Mesenchymal stem cell (in vitro differentiated cells and primary cell): ENCODE measurements at regions not wholly inside any gene's neighbourhood (a gene's known extent, or its start where the extent isn't known, plus 50 kb on each side); places are given as distances from the start of the nearest gene placed in this dataset.

ENCODE experiments used
- DNase-seq: peaks from one replicate; pipeline ENCODE4 v3.0.0-alpha.2; 2013
- H2AFZ ChIP-seq: one replicate; pipeline ENCODE4 v1.6.1; 2013; ENCODE audit warnings: low read depth, mild to moderate bottlenecking, control low read depth, inconsistent platforms, low read length, moderate library complexity
- H2AK5ac ChIP-seq: 2 replicates; pipeline ENCODE4 v1.6.1; 2013; ENCODE audit warnings: low read length, moderate library complexity, mild to moderate bottlenecking, inconsistent platforms; ENCODE audit not compliant: severe bottlenecking
- H2BK120ac ChIP-seq: one replicate; pipeline ENCODE4 v1.6.1; 2013; ENCODE audit warnings: low read depth, mild to moderate bottlenecking, inconsistent platforms, low read length, moderate library complexity
- H2BK12ac ChIP-seq, 2 experiments: one replicate each; pipeline ENCODE4 v1.6.1; 2013; ENCODE audit warnings: inconsistent platforms in 2 of 2, low read length in 2 of 2, mild to moderate bottlenecking in 2 of 2, moderate library complexity in 2 of 2, control low read depth in 1 of 2
- H2BK15ac ChIP-seq: one replicate; pipeline ENCODE4 v1.6.1; 2013; ENCODE audit warnings: mild to moderate bottlenecking, low read depth, inconsistent platforms; ENCODE audit not compliant: poor library complexity, severe bottlenecking
- H2BK5ac ChIP-seq: 2 replicates; pipeline ENCODE4 v1.6.1; 2013; ENCODE audit warnings: low read depth, mild to moderate bottlenecking, low read length, control low read depth, inconsistent platforms; ENCODE audit not compliant: poor library complexity, severe bottlenecking
- H3K14ac ChIP-seq, 2 experiments: one replicate each; pipeline ENCODE4 v1.6.1; 2013; ENCODE audit warnings: inconsistent platforms in 2 of 2, low read length in 2 of 2, control low read depth in 1 of 2, mild to moderate bottlenecking in 1 of 2, moderate library complexity in 1 of 2
- H3K18ac ChIP-seq, 2 experiments: one replicate each; pipeline ENCODE4 v1.6.1; 2013; ENCODE audit warnings: inconsistent platforms in 2 of 2, low read length in 2 of 2, control low read depth in 1 of 2, low read depth in 1 of 2, mild to moderate bottlenecking in 1 of 2
- H3K23ac ChIP-seq, 2 experiments: one replicate each; pipeline ENCODE4 v1.6.1; 2013; ENCODE audit warnings: inconsistent platforms in 2 of 2, low read length in 2 of 2, mild to moderate bottlenecking in 2 of 2, moderate library complexity in 2 of 2, control low read depth in 1 of 2
- H3K27ac ChIP-seq: 2 replicates; pipeline ENCODE4 v1.5.1; 2013; ENCODE audit warnings: mild to moderate bottlenecking, moderate library complexity, low read length, control low read depth, inconsistent platforms; ENCODE audit not compliant: poor library complexity, severe bottlenecking
- H3K27me3 ChIP-seq, 2 experiments: 2 replicates each; pipeline versions ENCODE4 v1.6.1 to v1.7.0; 2013; ENCODE audit warnings: low read length in 2 of 2, mild to moderate bottlenecking in 2 of 2, moderate library complexity in 2 of 2, control low read depth in 1 of 2, inconsistent platforms in 1 of 2; ENCODE audit not compliant: control insufficient read depth in 1 of 2, insufficient read depth in 1 of 2
- H3K36me3 ChIP-seq, 2 experiments: 2 replicates each; pipeline versions ENCODE4 v1.6.1 to v1.7.0; 2013; ENCODE audit warnings: low read length in 2 of 2, control low read depth in 1 of 2, inconsistent platforms in 1 of 2, low read depth in 1 of 2, mild to moderate bottlenecking in 1 of 2; ENCODE audit not compliant: insufficient read depth in 2 of 2, control insufficient read depth in 1 of 2
- H3K4ac ChIP-seq, 2 experiments: one replicate each; pipeline ENCODE4 v1.6.1; 2013; ENCODE audit warnings: inconsistent platforms in 2 of 2, low read length in 2 of 2, mild to moderate bottlenecking in 2 of 2, moderate library complexity in 2 of 2, control low read depth in 1 of 2, low read depth in 1 of 2
- H3K4me1 ChIP-seq: 2 replicates; pipeline ENCODE4 v1.6.1; 2013; ENCODE audit warnings: low read depth, low read length, control low read depth; ENCODE audit not compliant: control insufficient read depth, insufficient read depth
- H3K4me2 ChIP-seq: 2 replicates; pipeline ENCODE4 v1.6.1; 2013; ENCODE audit warnings: low read length, mild to moderate bottlenecking, inconsistent platforms; ENCODE audit not compliant: poor library complexity, severe bottlenecking
- H3K4me3 ChIP-seq, 2 experiments: 2 replicates each; pipeline versions ENCODE4 v1.5.1 to v1.7.0; 2013; ENCODE audit warnings: low read length in 2 of 2, mild to moderate bottlenecking in 2 of 2, control low read depth in 1 of 2, low read depth in 1 of 2; ENCODE audit not compliant: insufficient read depth in 1 of 2
- H3K79me1 ChIP-seq: replicated peaks from 2 replicates; pipeline ENCODE4 v1.6.1; 2013; ENCODE audit warnings: mild to moderate bottlenecking, control low read depth, low read length, inconsistent platforms; ENCODE audit not compliant: poor library complexity, severe bottlenecking
- H3K9ac ChIP-seq: 2 replicates; pipeline ENCODE4 v1.7.0; 2013; ENCODE audit warnings: mild to moderate bottlenecking, low read length, moderate library complexity
- H3K9me3 ChIP-seq: 2 replicates; pipeline ENCODE4 v1.7.0; 2013; ENCODE audit warnings: mild to moderate bottlenecking, low read length; ENCODE audit not compliant: control insufficient read depth
- H4K8ac ChIP-seq: one replicate; pipeline ENCODE4 v1.6.1; 2013; ENCODE audit warnings: inconsistent platforms, mild to moderate bottlenecking, low read length, moderate library complexity
- H4K91ac ChIP-seq: one replicate; pipeline ENCODE4 v1.6.1; 2013; ENCODE audit warnings: mild to moderate bottlenecking, low read length, inconsistent platforms
- WGBS: methylation state at CpG from one replicate; pipeline ENCODE4 v1.1.7; 2013; ENCODE audit warnings: mixed read lengths; 5-methylcytosine and 5-hydroxymethylcytosine counted together

GRCh38 chr12:114740448-114740847 is 56.5 kb upstream of the TBX3 start:
- H3K79me1 ChIP-seq, result no peaks in the 10 kb centered on the region

GRCh38 chr12:114738460-114739184 is 54.6 kb upstream of the TBX3 start:
- Histone ChIP-seq H2AFZ (no peak overlapping the region), H4K8ac (no peak overlapping the region), H3K27me3 (peaks cover 23 to 26% of the 10 kb centered on the region in 2 experiments), H3K4me3 (no peak overlapping the region), H4K91ac (no peak overlapping the region), H3K9ac (no peak overlapping the region), H3K4me2 (no peak overlapping the region), H3K9me3 (no peaks in the 10 kb centered on the region), H3K4ac (no peak overlapping the region), H2BK5ac (no peak overlapping the region), H2BK120ac (no peak overlapping the region), H3K14ac (no peak overlapping the region), H3K36me3 (no peaks in the 10 kb centered on the region), H3K4me1 (no peaks in the 10 kb centered on the region), H3K27ac (no peak overlapping the region), H2BK15ac (no peak overlapping the region), H3K18ac (no peak overlapping the region), H2BK12ac (no peak overlapping the region), H3K79me1 (no peaks in the 10 kb centered on the region), H2AK5ac (no peak overlapping the region), H3K23ac (no peak overlapping the region)
- no peak for DNase-seq
- WGBS, result 94% methylated on average over 5 of the region's 9 CpGs

More at GRCh38 chr12:114740448-114740847, 56.5 kb upstream of the TBX3 start:
- no peak overlapping the region for H3K14ac ChIP-seq
- H4K91ac ChIP-seq, result no peak overlapping the region
- no peak overlapping the region for H3K18ac ChIP-seq
- no peak overlapping the region for H3K9ac ChIP-seq
- WGBS, result 96% methylated on average over 7 of the region's 7 CpGs
- H2BK15ac ChIP-seq, result no peak overlapping the region
- DNase-seq, result no peak
- no peak overlapping the region for H3K27ac ChIP-seq
- H4K8ac ChIP-seq, result no peak overlapping the region
- H3K4me2 ChIP-seq, result no peak overlapping the region
- H3K27me3 ChIP-seq, result peaks cover 9 to 13% of the 10 kb centered on the region in 2 experiments
- H2BK5ac ChIP-seq, result no peak overlapping the region
- H3K4me3 ChIP-seq, result no peak overlapping the region
- H3K9me3 ChIP-seq, result no peaks in the 10 kb centered on the region
- no peak overlapping the region for H3K23ac ChIP-seq
- H3K36me3 ChIP-seq, result no peaks in the 10 kb centered on the region
- H2BK120ac ChIP-seq, result no peak overlapping the region
- no peak overlapping the region for H2AFZ ChIP-seq
- no peak overlapping the region for H2BK12ac ChIP-seq
- H3K4ac ChIP-seq, result no peak overlapping the region
- H2AK5ac ChIP-seq, result no peak overlapping the region
- H3K4me1 ChIP-seq, result no peaks in the 10 kb centered on the region

GRCh38 chr12:114735680-114736374 is 51.9 kb upstream of the TBX3 start:
- Histone ChIP-seq H3K36me3 (no peaks in the 10 kb centered on the region), H2BK5ac (no peak overlapping the region), H4K91ac (no peak overlapping the region), H2AK5ac (no peak overlapping the region), H3K9ac (peak overlapping the region; percentile 60), H3K27ac (no peak overlapping the region), H2BK120ac (no peak overlapping the region), H3K18ac (no peak overlapping the region), H3K14ac (no peak overlapping the region), H3K4me3 (no peak overlapping the region), H3K27me3 (peaks cover 23 to 26% of the 10 kb centered on the region in 2 experiments), H3K4ac (no peak overlapping the region), H3K4me2 (no peak overlapping the region), H2BK15ac (no peak overlapping the region), H2AFZ (no peak overlapping the region), H3K9me3 (no peaks in the 10 kb centered on the region), H3K4me1 (no peaks in the 10 kb centered on the region), H4K8ac (no peak overlapping the region), H2BK12ac (no peak overlapping the region), H3K23ac (peak overlapping the region in 1 of 2 experiments; percentile 83), H3K79me1 (no peaks in the 10 kb centered on the region)
- no peak for DNase-seq
- 63% methylated on average over 43 of the region's 43 CpGs for WGBS

- no peak overlapping the region for H3K9ac ChIP-seq
- no peak overlapping the region for H4K91ac ChIP-seq
- H3K27ac ChIP-seq, result no peak overlapping the region
- no peak for DNase-seq
- H2AFZ ChIP-seq, result no peak overlapping the region
- no peak overlapping the region for H3K23ac ChIP-seq
- no peak overlapping the region for H3K18ac ChIP-seq
- H3K14ac ChIP-seq, result no peak overlapping the region
- H3K4me1 ChIP-seq, result no peaks in the 10 kb centered on the region
- H3K36me3 ChIP-seq, result no peaks in the 10 kb centered on the region
- no peaks in the 10 kb centered on the region for H3K79me1 ChIP-seq
- WGBS, result 71% methylated on average over 12 of the region's 12 CpGs
- H3K4ac ChIP-seq, result no peak overlapping the region
- H2BK5ac ChIP-seq, result no peak overlapping the region
- no peak overlapping the region for H2BK12ac ChIP-seq
- H3K9me3 ChIP-seq, result no peaks in the 10 kb centered on the region
- no peak overlapping the region for H3K4me3 ChIP-seq
- peaks cover 23 to 26% of the 10 kb centered on the region in 2 experiments for H3K27me3 ChIP-seq
- no peak overlapping the region for H2BK120ac ChIP-seq
- H3K4me2 ChIP-seq, result no peak overlapping the region
- no peak overlapping the region for H2AK5ac ChIP-seq
- no peak overlapping the region for H2BK15ac ChIP-seq
- H4K8ac ChIP-seq, result no peak overlapping the region
Measured at GRCh38 chr12:114735011-114735410, 51.0 kb upstream of the TBX3 start.
